ENCODE measurements at regions not wholly inside any gene's neighbourhood (a gene's known extent, or its start where the extent isn't known, plus 50 kb on each side); places are given as distances from the start of the nearest gene placed in this dataset.

- POLR2A ChIA-PET (ENCODE audit: unreplicated experiment): no interaction called here
- Histone ChIP-seq H3K27me3 (ENCODE audit: low read length) (no peaks in the 10 kb centered on the region), H3K9ac (ENCODE audit: low read length) (no peak overlapping the region), H4K20me1 (ENCODE audit: low read length) (no peaks in the 10 kb centered on the region), H3K79me2 (ENCODE audit: low read length) (no peaks in the 10 kb centered on the region), H3F3A (ENCODE audit: low read length, unreplicated experiment) (no peaks in the 10 kb centered on the region), H3K9me2 (replicated peaks; ENCODE audit: low read length) (no peaks in the 10 kb centered on the region), H3K4me1 (ENCODE audit: insufficient read depth, low read length) (no peaks in the 10 kb centered on the region), H2AFZ (ENCODE audit: low read length) (no peak overlapping the region), H3K36me3 (ENCODE audit: low read depth, low read length) (no peaks in the 10 kb centered on the region), H3K4me2 (ENCODE audit: low read length) (no peak overlapping the region), H3K4me3 (ENCODE audit: low read length) (no peak overlapping the region), H3K9me3 (ENCODE audit: low read length) (no peaks in the 10 kb centered on the region), H3K27ac (ENCODE audit: low read length) (no peak overlapping the region)
- intact Hi-C loops (cut with micrococcal nuclease): no loop called here
- no TSS peak for BruUV-seq (replicated peaks)
- CTCF ChIA-PET: no interaction called here
- ATAC-seq (no peak), DNase-seq (no peak)
- TF ChIP-seq EZH2phosphoT487 (IDR thresholded peaks at IDR 0.05; ENCODE audit: borderline replicate concordance, low read length) (no peak), CTCF (conservative IDR thresholded peaks at IDR 0.05; ENCODE audit: low read depth, low read length) (no peak), EZH2 (IDR thresholded peaks at IDR 0.05; ENCODE audit: low read length, unreplicated experiment) (no peak)
These were observed 404.0 kb downstream of the BTBD3 start for GRCh38 chr20:12321736-12322135.

GRCh38 chr20:12327205-12327604, 409.5 kb downstream of the BTBD3 start:
- intact Hi-C loops (cut with micrococcal nuclease): no loop called here
- no TSS peak for BruUV-seq (replicated peaks)

GRCh38 chr20:12331236-12331635, 413.5 kb downstream of the BTBD3 start:
- ATAC-seq (no peak), DNase-seq (no peak)
- ChIA-PET CTCF (no interaction called here), POLR2A (ENCODE audit: unreplicated experiment) (no interaction called here)
- Histone ChIP-seq H3K9ac (ENCODE audit: low read length) (no peak overlapping the region), H3K9me2 (replicated peaks; ENCODE audit: low read length) (no peaks in the 10 kb centered on the region), H4K20me1 (ENCODE audit: low read length) (no peaks in the 10 kb centered on the region), H3K79me2 (ENCODE audit: low read length) (no peaks in the 10 kb centered on the region), H3K36me3 (ENCODE audit: low read depth, low read length) (no peaks in the 10 kb centered on the region), H3K4me1 (ENCODE audit: insufficient read depth, low read length) (no peaks in the 10 kb centered on the region), H3F3A (ENCODE audit: low read length, unreplicated experiment) (no peaks in the 10 kb centered on the region), H3K9me3 (ENCODE audit: low read length) (no peaks in the 10 kb centered on the region), H3K4me3 (ENCODE audit: low read length) (no peak overlapping the region), H3K27me3 (ENCODE audit: low read length) (0 out of 2 replicates have a peak, but pooled peaks cover 4% of the 10 kb centered on the region), H2AFZ (ENCODE audit: low read length) (no peak overlapping the region), H3K4me2 (ENCODE audit: low read length) (no peak overlapping the region), H3K27ac (ENCODE audit: low read length) (no peak overlapping the region)
- no TSS peak for BruUV-seq (replicated peaks)
- intact Hi-C loops (cut with micrococcal nuclease): no loop called here
- no peak for TF ChIP-seq EZH2 (IDR thresholded peaks at IDR 0.05; ENCODE audit: low read length, unreplicated experiment)

More at GRCh38 chr20:12327205-12327604, 409.5 kb downstream of the BTBD3 start:
- Histone ChIP-seq H3K9me3 (ENCODE audit: low read length) (no peaks in the 10 kb centered on the region), H3K4me3 (ENCODE audit: low read length) (no peak overlapping the region), H2AFZ (ENCODE audit: low read length) (no peak overlapping the region), H3K36me3 (ENCODE audit: low read depth, low read length) (no peaks in the 10 kb centered on the region), H3K9me2 (replicated peaks; ENCODE audit: low read length) (no peaks in the 10 kb centered on the region), H3K4me2 (ENCODE audit: low read length) (no peak overlapping the region), H3K79me2 (ENCODE audit: low read length) (no peaks in the 10 kb centered on the region), H3K9ac (ENCODE audit: low read length) (no peak overlapping the region), H3K27me3 (ENCODE audit: low read length) (0 out of 2 replicates have a peak, but pooled peaks cover 4% of the 10 kb centered on the region), H4K20me1 (ENCODE audit: low read length) (no peaks in the 10 kb centered on the region), H3K27ac (ENCODE audit: low read length) (no peak overlapping the region), H3F3A (ENCODE audit: low read length, unreplicated experiment) (no peaks in the 10 kb centered on the region), H3K4me1 (ENCODE audit: insufficient read depth, low read length) (no peaks in the 10 kb centered on the region)
- ATAC-seq: no peak
- no peak for DNase-seq
- no peak for TF ChIP-seq EZH2phosphoT487 (IDR thresholded peaks at IDR 0.05; ENCODE audit: borderline replicate concordance, low read length)
- no peak for TF ChIP-seq CTCF (conservative IDR thresholded peaks at IDR 0.05; ENCODE audit: low read depth, low read length)
- TF ChIP-seq EZH2 (IDR thresholded peaks at IDR 0.05; ENCODE audit: low read length, unreplicated experiment): no peak
- ChIA-PET POLR2A (ENCODE audit: unreplicated experiment) (no interaction called here), CTCF (no interaction called here)

Data from PC-3 (cell line).